ENCODE measurements at regions not wholly inside any gene's neighbourhood (a gene's known extent, or its start where the extent isn't known, plus 50 kb on each side); places are given as distances from the start of the nearest gene placed in this dataset.
"Not testable (repeated sequence)": the region's sequence is repeated elsewhere in the genome, so short reads cannot be mapped to it uniquely, and the experiment has no call there.

DNA sequence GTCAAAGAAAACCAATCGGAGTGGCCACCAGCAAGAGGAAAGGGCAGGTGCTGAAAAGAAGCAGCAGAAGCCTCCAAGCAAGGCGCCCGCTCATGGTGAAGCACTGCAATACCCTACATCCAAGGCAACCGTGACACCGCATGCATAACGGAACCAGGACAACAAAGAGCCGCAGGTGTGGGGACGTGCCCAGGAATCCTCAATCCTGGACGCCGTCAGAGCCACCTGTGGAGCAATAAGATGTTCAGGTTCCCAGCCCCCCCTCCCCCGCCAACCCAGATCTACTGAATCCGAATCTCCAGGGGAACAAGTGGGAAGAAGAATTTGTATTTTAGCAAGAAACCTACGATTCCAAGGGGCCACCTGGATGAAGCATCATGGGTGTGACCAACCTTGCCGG lies 70.8 kb downstream of the SHANK2 start:
- DNase-seq, result no peak

DNA sequence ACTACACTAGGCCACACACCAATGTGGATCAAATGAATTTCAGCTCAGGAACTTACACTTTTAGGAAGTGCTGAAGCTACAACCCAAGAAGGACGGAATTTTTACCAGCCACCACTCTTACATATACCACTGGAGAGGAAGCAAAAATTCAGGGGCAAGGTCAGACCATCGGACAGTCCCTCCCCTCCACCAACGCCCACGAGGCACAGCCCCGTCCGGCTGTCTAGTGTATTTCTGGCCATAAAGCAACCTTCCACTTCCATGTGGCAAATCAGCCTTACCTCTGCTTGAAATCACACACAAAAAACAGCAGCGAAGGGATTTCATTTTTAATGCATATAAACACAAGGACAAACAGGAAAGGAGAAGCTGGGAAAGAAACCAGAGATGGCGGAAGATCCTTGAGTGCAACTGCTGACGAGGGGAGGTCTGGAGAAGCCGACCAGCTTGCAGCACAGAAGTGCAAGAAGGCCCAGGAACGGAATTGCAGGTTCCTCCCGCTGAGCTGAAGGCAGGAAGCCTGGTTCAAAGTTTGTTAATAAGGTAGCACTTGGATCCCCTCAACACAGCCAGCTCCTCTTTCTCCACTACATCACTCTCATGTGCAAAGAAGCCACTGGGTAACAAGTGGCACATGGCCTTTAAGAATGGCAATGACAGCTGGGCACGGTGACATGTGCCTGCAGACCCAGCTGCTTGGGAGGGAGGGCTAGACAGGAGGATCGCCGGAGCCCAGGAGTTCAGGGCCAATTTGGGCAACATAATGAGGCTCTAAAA lies 71.5 kb downstream of the SHANK2 start:
- no peak for DNase-seq

DNA sequence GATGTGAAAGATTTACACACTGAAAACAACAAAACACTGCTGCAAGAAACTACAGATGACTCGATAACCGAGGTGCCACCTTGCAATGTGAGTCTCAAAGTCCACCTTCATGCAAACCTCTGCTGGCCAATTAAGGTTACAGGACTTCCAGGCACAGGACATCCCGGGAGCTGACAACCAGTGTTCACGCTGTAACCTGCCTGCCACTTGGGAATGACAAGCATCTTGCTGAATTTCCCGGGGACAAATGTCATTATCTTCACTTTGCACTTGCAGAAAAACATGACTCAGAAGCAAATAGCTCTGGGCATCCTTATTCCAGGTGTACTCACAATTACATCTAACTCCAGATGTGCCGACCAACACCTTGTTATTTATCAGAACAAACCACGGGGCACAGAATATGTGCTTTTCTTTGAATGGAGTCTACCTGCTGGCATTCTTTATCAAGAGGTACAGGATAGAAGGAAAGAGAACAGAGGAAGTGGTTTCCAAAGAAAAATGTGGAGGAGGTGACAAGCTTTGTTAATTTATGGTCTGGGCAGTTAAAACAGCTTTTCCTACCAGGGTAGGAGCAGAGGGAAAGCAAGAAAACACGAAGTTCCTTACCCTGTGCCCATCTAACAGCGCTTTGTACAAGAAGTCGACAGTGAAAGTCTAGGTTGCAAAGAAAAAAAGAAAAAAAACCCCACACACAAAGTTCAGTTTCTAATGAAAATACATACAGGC lies 72.3 kb downstream of the SHANK2 start:
- no peak for DNase-seq

DNA sequence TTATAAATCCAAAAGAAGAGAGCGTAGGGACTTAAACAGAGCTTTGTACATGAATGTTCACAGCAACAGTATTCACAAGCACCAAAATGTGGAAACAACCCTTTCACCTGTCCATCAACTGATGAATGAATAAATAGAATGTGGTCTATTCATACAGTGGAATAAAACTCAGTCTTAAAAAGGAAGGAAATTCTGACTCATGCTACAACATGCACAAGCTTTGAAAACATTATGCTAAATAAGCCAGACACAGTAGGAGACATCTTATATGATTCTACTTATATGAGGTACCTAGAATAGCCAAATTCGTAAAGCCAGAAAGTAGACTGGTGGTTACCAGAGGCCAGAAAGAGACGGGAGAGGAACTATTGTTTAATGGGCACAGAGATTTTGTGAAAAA lies 74.3 kb downstream of the SHANK2 start:
- DNase-seq, result no peak

DNA sequence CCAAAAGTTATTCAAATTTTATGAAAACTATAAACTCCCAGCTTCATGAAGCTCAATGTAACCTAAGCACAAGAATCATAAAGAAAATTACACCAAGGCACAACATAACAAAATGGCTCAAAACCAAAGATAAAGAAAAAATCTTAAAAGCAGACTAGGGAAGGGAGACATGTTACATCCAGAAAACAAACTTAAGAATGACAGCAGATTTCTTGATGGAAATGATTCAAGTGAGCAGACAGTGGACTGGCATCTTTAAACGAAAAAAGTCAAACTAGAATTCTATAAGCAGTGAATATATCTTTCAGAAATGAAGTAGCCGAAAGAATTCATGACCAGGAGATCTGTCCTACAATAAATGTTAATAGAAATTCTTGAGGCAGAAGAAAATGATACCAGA lies 75.6 kb downstream of the SHANK2 start:
- DNase-seq, result no peak

DNA sequence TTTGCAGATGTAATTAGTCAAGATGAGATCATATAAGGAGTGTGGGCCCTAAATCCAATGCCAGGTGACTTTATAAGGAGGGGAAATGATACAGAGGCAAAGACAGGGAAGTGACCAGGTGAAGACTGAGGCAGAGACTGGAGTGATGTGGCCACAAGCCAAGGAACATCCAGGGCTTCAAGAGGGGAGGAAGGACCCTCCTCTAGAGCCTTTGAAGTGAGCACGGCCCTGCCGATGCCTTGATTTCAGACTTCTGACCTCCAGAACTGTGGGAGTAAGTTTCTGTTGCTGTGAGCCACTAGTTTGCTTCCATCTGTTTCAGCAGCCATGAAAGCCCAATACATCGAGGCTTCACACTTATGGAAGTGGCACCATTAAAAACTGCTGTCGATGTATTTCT lies 78.7 kb downstream of the SHANK2 start:
- DNase-seq, result no peak

DNA sequence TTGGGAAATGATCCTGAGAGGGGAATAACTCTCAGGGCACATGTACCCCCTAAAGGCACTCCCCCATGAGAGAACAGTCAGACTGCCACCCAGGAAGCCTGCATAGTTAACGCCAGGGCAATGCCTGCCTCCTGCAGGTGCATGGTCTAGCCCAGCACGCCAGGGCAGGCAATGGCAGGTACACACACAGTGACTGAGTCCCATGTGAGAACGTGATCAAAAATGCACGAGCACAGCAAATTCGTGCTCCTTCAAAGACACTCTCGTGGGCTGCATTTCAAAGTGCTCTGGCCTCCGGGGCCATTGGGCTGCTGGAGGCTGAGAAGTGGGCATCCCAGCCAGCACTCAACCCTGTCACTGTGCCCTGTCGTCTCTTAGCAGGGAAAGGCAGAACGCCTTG lies 79.7 kb downstream of the SHANK2 start:
- no peak for DNase-seq

DNA sequence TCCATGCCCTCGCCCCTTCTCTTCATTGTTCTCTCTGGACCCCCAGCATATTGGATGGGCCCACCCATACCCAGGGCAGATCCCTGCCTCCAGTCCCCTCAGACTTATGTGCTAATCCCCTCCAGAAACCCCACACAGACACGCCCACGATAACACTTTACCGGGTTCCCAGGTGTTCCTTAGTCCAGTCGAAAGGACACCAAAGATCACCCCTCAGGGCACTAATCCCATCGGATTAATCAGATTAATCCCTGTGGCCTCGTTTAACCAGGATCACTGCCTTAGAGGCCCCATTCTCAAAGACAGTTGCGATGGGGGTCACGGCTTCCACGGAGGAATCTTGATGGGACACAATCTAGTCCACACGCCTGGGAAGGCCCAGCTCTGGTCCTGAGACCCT lies 80.8 kb downstream of the SHANK2 start:
- no peak for DNase-seq

DNA sequence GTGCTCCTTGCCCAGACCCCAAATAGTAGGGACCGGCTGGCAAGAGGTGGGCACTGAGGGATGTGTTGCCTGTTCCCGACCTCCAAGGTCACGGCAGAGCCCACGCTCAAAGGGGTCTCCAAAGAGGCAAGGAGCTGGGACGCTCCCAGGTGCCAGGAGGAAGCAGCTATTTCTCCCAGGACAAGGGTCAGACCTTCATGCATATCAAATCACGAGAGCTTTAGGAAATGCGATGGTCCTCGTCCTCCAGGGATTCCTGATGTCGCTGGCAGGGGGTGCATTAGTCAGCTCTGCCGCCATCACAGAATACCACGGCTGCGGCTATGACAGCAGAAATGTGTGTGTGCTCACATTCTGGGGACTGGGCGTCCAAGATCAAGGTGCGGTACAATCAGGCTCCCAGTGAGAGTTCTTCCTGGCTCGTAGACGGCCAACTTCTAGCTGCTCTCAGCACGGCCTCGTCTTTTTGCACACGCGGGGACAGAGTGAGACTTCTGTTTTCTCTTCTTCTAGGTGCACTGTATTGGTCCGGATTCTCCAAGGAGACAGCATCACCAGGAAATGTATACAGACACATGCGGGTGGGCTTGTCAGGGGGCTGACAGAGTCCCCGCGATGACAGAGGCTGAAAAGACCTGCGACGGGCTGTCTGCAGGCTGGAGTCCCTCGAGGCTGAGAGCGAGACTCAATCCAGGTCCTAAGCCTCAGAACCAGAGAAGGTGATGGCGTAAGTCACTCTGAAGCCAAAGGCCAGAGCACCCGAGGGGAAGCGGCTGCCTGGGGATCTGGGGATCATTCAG lies 81.6 kb downstream of the SHANK2 start:
- no peak for DNase-seq

DNA sequence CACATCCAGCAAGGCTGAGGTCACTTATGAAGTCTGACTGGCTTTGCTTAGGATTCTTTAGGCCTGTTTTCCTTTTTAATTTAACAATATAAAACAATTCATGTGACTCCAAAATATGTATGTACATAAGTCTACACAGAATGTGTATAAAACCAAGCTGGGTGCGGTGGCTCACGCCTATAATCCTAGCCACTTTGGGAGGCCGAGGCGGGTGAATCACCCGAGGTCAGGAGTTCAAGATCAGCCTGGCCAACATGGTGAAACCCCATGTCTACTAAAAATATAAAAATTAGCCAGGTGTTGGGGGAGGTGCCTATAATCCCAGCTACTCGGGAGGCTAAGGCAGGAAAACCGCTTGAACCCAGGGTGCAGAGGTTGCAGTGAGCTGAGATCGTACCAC lies 83.1 kb downstream of the SHANK2 start:
- no peak for DNase-seq

DNA sequence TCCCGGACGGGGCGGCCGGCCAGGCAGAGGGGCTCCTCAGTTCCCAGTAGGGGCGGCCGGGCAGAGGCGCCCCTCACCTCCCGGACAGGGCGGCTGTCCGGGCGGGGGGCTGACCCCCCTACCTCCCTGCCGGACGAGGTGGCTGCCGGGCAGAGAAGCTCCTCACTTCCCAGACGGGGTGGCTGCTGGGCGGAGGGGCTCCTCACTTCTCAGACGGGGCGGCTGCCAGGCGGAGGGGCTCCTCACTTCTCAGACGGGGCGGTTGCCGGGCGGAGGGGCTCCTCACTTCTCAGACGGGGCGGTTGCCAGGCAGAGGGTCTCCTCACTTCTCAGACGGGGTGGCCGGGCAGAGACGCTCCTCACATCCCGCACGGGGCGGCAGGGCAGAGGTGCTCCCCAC lies 84.6 kb downstream of the SHANK2 start:
- DNase-seq, result not testable (repeated sequence)

DNA sequence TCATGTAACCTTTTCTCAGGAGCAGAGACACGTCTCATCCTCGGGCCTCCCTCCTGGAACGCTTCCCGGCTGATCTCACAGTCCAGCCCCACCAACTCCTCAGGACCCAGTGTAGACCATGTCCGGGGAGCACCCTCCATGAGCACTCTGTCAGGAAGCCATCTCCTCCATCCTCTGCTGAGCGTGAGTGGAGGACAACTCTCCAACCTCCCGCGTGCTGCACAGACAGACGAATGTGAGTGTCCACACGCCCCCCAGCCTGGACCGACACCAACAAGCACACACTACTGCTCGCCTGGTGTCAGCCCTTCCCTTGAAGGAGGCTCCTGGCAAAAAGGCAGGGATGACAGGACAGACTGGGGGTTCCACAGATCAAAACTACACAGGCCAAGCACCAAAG lies 86.6 kb downstream of the SHANK2 start:
- no peak for DNase-seq

DNA sequence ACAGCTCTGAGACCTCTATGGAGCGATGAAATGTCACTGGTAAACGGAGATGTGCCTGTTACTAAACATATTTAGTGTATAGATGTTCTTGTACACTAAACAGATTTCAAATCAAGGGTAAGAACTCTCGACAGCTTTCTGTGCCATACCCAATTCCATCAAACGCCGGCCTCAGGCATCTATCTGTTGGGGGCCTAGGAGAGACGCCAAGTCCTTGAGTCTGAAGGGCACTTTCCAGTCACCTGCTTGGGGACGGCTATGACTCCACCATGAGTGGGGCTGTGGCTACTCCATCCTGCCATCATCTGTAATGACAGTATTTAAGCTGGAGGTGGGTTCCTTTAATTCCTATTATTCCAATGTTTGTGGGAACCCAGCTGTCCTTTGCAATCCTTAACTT lies 87.8 kb downstream of the SHANK2 start:
- no peak for DNase-seq

DNA sequence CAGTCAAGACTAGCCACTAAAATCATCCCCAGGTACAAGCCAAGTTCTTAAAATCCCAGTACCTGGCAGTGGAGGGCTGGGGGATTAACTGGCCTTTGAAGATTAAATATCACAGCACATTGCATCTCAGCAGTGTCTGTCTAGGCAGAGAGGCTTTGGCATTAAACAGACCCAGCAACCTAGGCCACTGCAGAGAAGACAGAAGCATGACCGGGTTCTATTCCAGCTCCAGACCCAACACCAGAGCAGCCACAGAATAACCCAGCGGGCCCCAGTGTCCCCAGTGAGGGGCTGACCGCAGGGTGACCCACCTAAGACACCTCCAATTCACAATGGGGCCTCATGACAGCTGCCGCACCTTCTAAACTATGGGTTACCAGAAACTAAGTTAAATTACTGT lies 88.2 kb downstream of the SHANK2 start:
- DNase-seq, result no peak

DNA sequence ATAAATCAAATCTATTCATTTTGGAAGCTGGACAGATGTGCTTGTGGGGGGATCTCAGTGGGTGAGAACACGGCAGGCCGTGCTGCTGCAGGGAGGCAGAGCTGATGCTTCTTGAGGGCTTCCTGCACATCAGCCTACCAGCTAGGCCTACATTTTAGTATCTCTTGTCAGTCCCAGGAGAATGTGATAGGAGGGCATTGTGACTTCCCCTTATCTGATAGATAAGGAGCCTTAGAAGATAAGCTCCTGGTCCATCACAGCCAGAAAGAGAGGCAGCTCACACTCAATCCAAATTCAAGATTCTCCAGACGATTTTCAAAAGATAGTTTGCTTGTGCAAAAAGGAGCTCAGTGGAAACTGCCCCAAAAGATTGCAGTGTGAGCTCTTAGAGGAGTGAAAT lies 89.0 kb downstream of the SHANK2 start:
- no peak for DNase-seq

DNA sequence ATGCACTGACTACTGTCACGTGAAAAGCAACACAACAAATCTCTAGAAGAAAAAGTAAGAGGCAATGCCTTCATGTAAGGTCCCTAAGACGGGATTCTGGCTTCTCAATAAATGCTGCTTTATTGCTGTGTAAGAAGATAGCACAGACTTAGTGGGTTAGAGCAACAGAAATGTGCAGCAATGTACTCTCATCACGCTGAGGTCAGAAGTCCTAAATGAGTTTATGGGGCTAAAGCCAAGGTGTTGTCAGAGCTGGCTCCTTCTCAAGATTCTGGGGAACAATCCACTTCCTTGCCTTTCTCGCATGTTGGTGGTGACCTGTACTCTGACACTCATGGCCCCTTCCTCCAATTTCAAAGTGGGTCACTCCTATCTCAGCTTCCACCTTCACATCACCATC lies 93.4 kb downstream of the SHANK2 start:
- no peak for DNase-seq

DNA sequence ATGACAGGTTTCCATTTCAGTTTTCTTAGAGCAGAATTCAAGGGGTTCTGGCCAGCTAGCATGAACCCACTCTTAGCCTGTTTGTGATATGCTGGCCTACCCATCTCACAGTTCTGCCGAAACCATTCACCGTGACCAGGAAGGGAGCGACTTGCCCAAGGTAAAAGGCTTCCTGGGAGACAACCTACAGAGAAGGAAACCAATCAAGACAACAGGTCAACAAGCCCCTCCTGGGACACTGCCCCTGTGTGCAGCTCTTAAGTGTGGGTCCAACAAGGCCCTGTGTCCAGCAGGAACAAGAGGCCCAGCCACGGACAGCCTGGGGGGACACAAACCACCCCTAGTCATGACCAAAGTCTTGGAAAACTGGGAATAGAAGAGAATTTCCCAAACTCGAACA lies 94.7 kb downstream of the SHANK2 start:
- not testable (repeated sequence) for DNase-seq

DNA sequence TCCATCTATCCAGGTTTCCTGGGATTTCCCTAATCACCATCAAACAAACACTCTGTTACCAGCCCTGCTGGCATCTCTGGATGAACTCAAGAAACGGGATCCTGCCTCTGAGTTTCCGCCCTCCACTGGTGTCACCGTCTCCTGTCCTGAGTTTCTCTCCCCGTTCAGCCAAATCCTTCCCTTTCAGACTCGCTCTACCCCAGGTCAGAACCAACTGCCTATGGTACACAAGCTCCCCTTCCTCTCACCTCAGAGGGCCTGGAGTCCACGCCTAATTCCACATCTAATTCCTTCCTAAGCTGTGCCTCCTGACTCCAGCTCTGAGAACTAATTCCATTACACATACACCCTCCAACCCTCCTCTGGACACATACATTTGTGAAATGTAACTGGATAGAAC lies 96.1 kb downstream of the SHANK2 start:
- no peak for DNase-seq

DNA sequence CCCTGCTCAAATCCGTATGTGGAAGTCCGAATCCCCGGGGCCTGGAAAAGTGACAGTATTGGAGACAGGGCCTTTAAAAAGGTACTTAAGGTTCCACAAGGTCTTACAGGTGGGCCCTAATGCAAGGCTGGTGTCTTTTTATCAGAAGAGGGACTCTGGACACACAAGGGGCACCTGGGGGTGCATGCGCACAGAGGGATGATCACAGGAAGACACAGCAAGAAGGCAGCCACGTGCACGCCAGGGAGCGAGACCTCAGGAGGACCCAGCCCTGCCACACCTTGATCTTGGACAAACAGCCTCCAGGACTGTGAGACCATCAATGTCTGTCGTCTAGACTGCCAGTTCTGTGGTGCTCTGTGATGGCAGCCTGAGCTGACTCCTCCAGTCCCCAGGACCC lies 96.5 kb downstream of the SHANK2 start:
- DNase-seq, result no peak

DNA sequence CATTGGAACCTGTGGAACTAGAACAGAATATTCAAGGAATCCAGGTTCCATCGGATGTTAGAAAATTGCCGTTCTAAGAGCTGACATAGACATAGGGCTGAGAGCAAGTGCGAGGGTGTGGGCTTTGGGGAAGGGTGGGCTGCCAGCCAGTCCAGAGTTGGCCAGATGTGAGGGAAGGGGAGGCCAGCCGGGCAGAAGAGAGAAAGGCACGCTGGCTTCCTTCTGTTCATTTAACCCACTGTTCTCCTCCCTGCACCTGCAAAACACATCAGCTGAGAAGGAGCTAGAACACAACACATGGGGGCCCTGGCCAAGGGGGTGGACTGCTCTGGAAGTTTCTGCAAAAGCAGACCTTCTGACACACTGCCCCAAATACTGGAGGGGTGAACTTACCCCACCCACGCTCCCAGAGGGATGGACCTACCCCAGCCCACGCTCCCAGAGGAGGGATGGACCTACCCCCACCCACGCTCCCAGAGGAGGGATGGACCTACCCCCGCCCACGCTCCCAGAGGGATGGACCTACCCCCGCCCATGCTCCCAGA lies 98.0 kb downstream of the SHANK2 start:
- DNase-seq, result no peak

DNA sequence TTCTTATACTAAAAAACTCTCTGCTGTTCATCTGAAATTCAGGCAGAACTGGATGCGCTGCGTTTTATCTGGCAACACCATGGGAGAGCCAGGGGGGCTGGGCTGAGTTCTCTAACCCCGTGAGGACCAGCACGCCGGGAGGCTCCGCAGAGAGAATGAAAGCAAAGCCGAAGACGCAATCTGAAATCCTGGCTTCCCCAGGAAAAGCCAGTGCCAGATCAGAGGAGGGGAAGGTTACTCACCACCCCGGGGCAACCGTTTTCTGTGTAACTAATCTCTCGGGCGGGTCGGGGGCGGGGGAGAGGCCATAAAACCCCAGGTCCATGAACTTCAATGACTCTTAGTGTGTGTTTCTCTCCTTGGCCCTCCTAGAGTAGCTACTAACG lies 99.4 kb downstream of the SHANK2 start:
- DNase-seq, result no peak

DNA sequence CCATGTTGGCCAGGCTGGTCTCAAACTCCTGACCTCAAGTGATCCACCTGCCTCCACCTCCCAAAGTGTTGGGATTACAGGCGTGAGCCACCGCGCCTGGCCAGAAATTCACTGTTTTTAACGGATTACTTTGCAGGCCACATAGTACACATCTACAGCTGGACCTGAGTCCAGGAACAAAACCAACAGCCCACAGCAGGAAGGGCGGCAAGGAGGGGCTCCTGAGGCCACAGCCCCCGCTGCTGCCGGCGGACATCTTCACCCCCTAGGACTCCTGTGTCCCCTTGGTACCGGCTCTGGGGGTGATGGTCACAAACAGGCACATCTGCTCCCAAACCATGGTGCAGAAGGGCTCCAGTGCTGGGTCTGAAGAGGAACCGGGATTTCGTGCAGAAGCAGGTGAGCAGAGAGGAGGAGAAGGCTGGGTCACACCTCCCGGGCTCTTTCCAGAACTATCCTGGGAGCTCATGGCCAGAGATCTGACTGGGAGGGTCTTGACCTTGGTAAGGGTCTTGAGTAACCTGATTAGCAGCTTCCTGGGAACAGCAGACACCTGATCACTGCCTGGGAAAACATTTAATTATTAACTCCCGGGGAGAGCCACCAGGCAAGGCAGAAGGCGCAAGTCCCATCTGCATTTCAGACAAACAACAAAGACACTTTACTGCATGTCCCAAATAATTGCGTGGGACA lies 99.9 kb downstream of the SHANK2 start:
- DNase-seq, result not testable (repeated sequence)

DNA sequence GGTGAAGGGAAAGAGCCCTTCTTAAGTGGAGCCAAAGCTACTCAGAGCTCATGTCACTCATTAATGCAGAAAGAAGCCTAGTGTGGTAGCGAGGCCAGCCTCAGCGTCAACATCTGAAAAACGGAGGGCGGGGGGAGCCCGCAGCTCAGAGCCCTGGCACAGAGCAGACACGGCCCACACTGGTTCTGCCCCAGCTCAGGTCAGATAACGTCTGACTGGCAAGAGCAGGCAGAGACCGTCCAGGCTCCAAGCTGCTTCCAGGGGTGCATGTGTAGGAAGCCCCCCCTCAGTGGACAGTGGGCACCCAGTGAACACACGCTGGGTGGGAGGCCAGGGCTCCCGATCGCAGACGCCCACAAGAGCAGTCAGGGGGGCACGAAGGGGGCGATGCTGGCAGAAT lies 100.8 kb downstream of the SHANK2 start:
- no peak for DNase-seq

All from KG1 (cell line).